Fibroblast of lung (primary cell): ENCODE measurements at regions not wholly inside any gene's neighbourhood (a gene's known extent, or its start where the extent isn't known, plus 50 kb on each side); places are given as distances from the start of the nearest gene placed in this dataset.

Experiments used
- DNase-seq, 2 donors: peaks; one replicate each; pipeline versions ENCODE4 v3.0.0 to v3.0.0-alpha.2; 2010; ENCODE audit warnings: low read depth in 2 of 2
- H2AFZ ChIP-seq: 2 replicates; pipeline ENCODE4 v1.5.1; 2012; ENCODE audit warnings: low read length, control low read depth, inconsistent platforms
- H3K27ac ChIP-seq: 2 replicates; pipeline ENCODE4 v1.5.1; 2011; ENCODE audit warnings: low read length, control low read depth; ENCODE audit not compliant: insufficient read depth
- H3K27me3 ChIP-seq: 2 replicates; pipeline ENCODE4 v1.5.1; 2011; ENCODE audit warnings: mild to moderate bottlenecking, low read length; ENCODE audit not compliant: control insufficient read depth, insufficient read depth
- H3K36me3 ChIP-seq: 2 replicates; pipeline ENCODE4 v1.5.1; 2011; ENCODE audit warnings: low read length; ENCODE audit not compliant: control insufficient read depth, insufficient read depth
- H3K4me1 ChIP-seq: 2 replicates; pipeline ENCODE4 v1.5.1; 2011; ENCODE audit warnings: low read length; ENCODE audit not compliant: control insufficient read depth, insufficient read depth; ENCODE audit errors: extremely low read depth
- H3K4me2 ChIP-seq: 2 replicates; pipeline ENCODE4 v1.5.1; 2011; ENCODE audit warnings: low read length, control low read depth; ENCODE audit not compliant: insufficient read depth; ENCODE audit errors: extremely low read depth
- H3K4me3 ChIP-seq, 4 experiments: fragments of 200-600 bp in 1 of 4; sonication (generic) in 1 of 4; replicated peaks in 1 of 4; 2 replicates each; pipeline ENCODE4 v1.5.1; 2011 to 2016; ENCODE audit warnings: low read length in 4 of 4, low read depth in 3 of 4, mild to moderate bottlenecking in 3 of 4, control low read depth in 2 of 4, inconsistent platforms in 1 of 4, mixed read lengths in 1 of 4; ENCODE audit not compliant: insufficient read depth in 1 of 4; ENCODE audit errors: control extremely low read depth in 1 of 4
- H3K79me2 ChIP-seq: 2 replicates; pipeline ENCODE4 v1.5.1; 2012; ENCODE audit warnings: mild to moderate bottlenecking, low read length, inconsistent platforms; ENCODE audit not compliant: control insufficient read depth, insufficient read depth
- H3K9ac ChIP-seq: 2 replicates; pipeline ENCODE4 v1.5.1; 2011; ENCODE audit warnings: mild to moderate bottlenecking, low read length, control low read depth; ENCODE audit not compliant: insufficient read depth
- H3K9me3 ChIP-seq: 2 replicates; pipeline ENCODE4 v1.5.1; 2012; ENCODE audit warnings: low read depth, low read length; ENCODE audit not compliant: control insufficient read depth, insufficient read depth
- H4K20me1 ChIP-seq: 2 replicates; pipeline ENCODE4 v1.5.1; 2011; ENCODE audit warnings: low read length; ENCODE audit not compliant: control insufficient read depth, insufficient read depth; ENCODE audit errors: extremely low read depth
- CTCF ChIP-seq, 2 donors: IDR thresholded peaks in 1 of 2; conservative IDR thresholded peaks in 1 of 2; 1 replicate in 1 of 2; 2 replicates in 1 of 2; pipeline ENCODE4 v1.5.1; 2011 to 2012; ENCODE audit warnings: low read length in 2 of 2, control low read depth in 1 of 2, inconsistent platforms in 1 of 2, low read depth in 1 of 2, mild to moderate bottlenecking in 1 of 2
- EZH2 ChIP-seq: IDR thresholded peaks from 2 replicates; pipeline ENCODE4 v1.5.1; 2012; ENCODE audit warnings: low read length, control low read depth, mild to moderate bottlenecking; ENCODE audit errors: missing control alignments

DNA sequence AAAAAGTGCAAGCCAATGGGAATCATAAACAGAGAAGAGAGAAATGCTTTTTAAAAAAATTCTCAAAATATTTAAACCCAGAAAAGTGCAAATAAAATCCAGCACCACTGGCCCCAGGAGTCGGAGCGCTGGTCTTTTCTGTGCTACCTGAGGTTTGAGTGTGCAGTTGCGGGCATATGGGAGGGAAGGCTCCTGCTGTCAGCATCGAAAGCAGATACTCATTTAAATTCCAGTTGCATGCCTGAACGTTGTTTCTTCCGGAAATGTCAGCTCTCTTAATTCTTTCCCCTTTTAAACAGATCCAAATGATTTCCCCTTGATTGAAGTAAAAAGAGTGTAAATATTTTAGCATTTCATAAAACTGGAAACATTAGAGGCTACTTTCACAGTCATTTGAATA lies 240.5 kb upstream of the GPR26 start:
- no peaks in the 10 kb centered on the region for H4K20me1 ChIP-seq
- H3K27ac ChIP-seq, result no peak overlapping the region
- TF ChIP-seq CTCF (conservative IDR thresholded peaks at IDR 0.05 in 1 of 2, IDR thresholded peaks at IDR 0.05 in 1 of 2; ENCODE audit: low read depth in 1 of 2, low read length in 2 of 2), result no peak
- no peak for TF ChIP-seq EZH2
- no peak overlapping the region for H3K4me2 ChIP-seq
- H3K79me2 ChIP-seq, result no peaks in the 10 kb centered on the region
- no peak for DNase-seq
- H3K9ac ChIP-seq, result no peak overlapping the region
- no peaks in the 10 kb centered on the region for H3K4me1 ChIP-seq
- H3K4me3 ChIP-seq, result no peak overlapping the region
- no peaks in the 10 kb centered on the region for H3K36me3 ChIP-seq
- no peaks in the 10 kb centered on the region for H3K9me3 ChIP-seq
- no peaks in the 10 kb centered on the region for H3K27me3 ChIP-seq
- no peak overlapping the region for H2AFZ ChIP-seq

- H3K27ac ChIP-seq, result no peak overlapping the region
- H3K9me3 ChIP-seq, result no peaks in the 10 kb centered on the region
- no peak overlapping the region for H3K9ac ChIP-seq
- no peaks in the 10 kb centered on the region for H3K27me3 ChIP-seq
- TF ChIP-seq CTCF (conservative IDR thresholded peaks at IDR 0.05 in 1 of 2, IDR thresholded peaks at IDR 0.05 in 1 of 2; ENCODE audit: low read depth in 1 of 2, low read length in 2 of 2), result no peak
- TF ChIP-seq EZH2, result no peak
- H2AFZ ChIP-seq, result no peak overlapping the region
- no peaks in the 10 kb centered on the region for H3K79me2 ChIP-seq
- H3K4me1 ChIP-seq, result no peaks in the 10 kb centered on the region
- no peaks in the 10 kb centered on the region for H4K20me1 ChIP-seq
- no peak overlapping the region for H3K4me3 ChIP-seq
- H3K4me2 ChIP-seq, result no peak overlapping the region
- DNase-seq, result no peak
- H3K36me3 ChIP-seq, result no peaks in the 10 kb centered on the region
These were observed 238.9 kb upstream of the GPR26 start for GRCh38 chr10:123427165-123427786.

- no peak for DNase-seq
- Histone ChIP-seq H3K36me3 (no peaks in the 10 kb centered on the region), H3K27ac (no peak overlapping the region)
These were observed 237.8 kb upstream of the GPR26 start for GRCh38 chr10:123428391-123428790.

More at GRCh38 chr10:123428391-123428790, 237.8 kb upstream of the GPR26 start:
- Histone ChIP-seq H4K20me1 (no peaks in the 10 kb centered on the region), H2AFZ (no peak overlapping the region), H3K4me3 (no peak overlapping the region), H3K9ac (no peak overlapping the region), H3K79me2 (no peaks in the 10 kb centered on the region), H3K27me3 (no peaks in the 10 kb centered on the region), H3K9me3 (no peaks in the 10 kb centered on the region), H3K4me2 (no peak overlapping the region), H3K4me1 (no peaks in the 10 kb centered on the region)
- TF ChIP-seq CTCF (conservative IDR thresholded peaks at IDR 0.05 in 1 of 2, IDR thresholded peaks at IDR 0.05 in 1 of 2; ENCODE audit: low read depth in 1 of 2, low read length in 2 of 2) (no peak), EZH2 (no peak)
